K562 (cell line): ENCODE measurements at regions not wholly inside any gene's neighbourhood (a gene's known extent, or its start where the extent isn't known, plus 50 kb on each side); places are given as distances from the start of the nearest gene placed in this dataset.

Experiments
- ATF7 ChIP-seq: fragments of 450-650 bp; IDR thresholded peaks from 2 replicates; pipeline ENCODE4 v1.7.1; 2014; ENCODE audit warnings: mild to moderate bottlenecking, moderate library complexity
- CGGBP1 ChIP-seq: fragments of 250-450 bp; sonication (Bioruptor Pico); IDR thresholded peaks from 2 replicates; pipeline ENCODE4 v1.9.0; 2021; ENCODE audit warnings: mild to moderate bottlenecking
- CTBP1 ChIP-seq: fragments of 450-650 bp; IDR thresholded peaks from 2 replicates; pipeline ENCODE4 v1.6.1; 2016; ENCODE audit warnings: borderline replicate concordance
- E2F4 ChIP-seq: sonication (generic); formaldehyde crosslinking; IDR thresholded peaks from 2 replicates; pipeline ENCODE4 v1.8.0; 2022; ENCODE audit warnings: mild to moderate bottlenecking, low read depth, missing genetic modification reagents
- E2F6 ChIP-seq, 2 experiments: IDR thresholded peaks; 2 replicates each; pipeline ENCODE4 v1.6.1; 2011; ENCODE audit warnings: borderline replicate concordance in 1 of 2, control low read depth in 1 of 2, low read depth in 1 of 2, low read length in 1 of 2, mild to moderate bottlenecking in 1 of 2, mixed read lengths in 1 of 2, moderate library complexity in 1 of 2; ENCODE audit not compliant: insufficient read depth in 1 of 2, insufficient read length in 1 of 2, poor library complexity in 1 of 2, severe bottlenecking in 1 of 2; ENCODE audit errors: extremely low read depth in 1 of 2
- EP300 ChIP-seq: IDR thresholded peaks from 2 replicates; pipeline ENCODE4 v1.6.1; 2012; ENCODE audit warnings: low read length, improper control_type of control experiment
- ETV1 ChIP-seq: fragments of 450-650 bp; conservative IDR thresholded peaks from 2 replicates; pipeline ENCODE4 v1.6.1; 2016; ENCODE audit warnings: missing genetic modification characterization, control low read depth, low read depth, missing compliant biosample characterization
- KDM4B ChIP-seq, 2 experiments: fragments of 450-650 bp in 1 of 2; sonication (generic) in 1 of 2; IDR thresholded peaks; 2 replicates each; pipeline ENCODE4 v1.6.1; 2016 to 2017; ENCODE audit warnings: borderline replicate concordance in 2 of 2, antibody characterized with exemption in 1 of 2, low read depth in 1 of 2, mild to moderate bottlenecking in 1 of 2
- NFE2 ChIP-seq: IDR thresholded peaks from 2 replicates; pipeline ENCODE4 v1.6.1; 2014; ENCODE audit warnings: antibody characterized with exemption, low read depth
- NFRKB ChIP-seq: fragments of 450-650 bp; IDR thresholded peaks from 2 replicates; pipeline ENCODE4 v1.6.1; 2016; ENCODE audit warnings: low read depth
- RAD51 ChIP-seq: fragments of 450-650 bp; IDR thresholded peaks from 2 replicates; pipeline ENCODE4 v1.7.1; 2016; ENCODE audit warnings: low read depth, mild to moderate bottlenecking, borderline replicate concordance
- RBM15 ChIP-seq: fragments of 200-400 bp; formaldehyde crosslinking; IDR thresholded peaks from 2 replicates; pipeline ENCODE4 v1.6.1; 2018; ENCODE audit warnings: mild to moderate bottlenecking, low read length, moderate library complexity; ENCODE audit not compliant: insufficient read depth
- SIX5 ChIP-seq, 2 experiments: IDR thresholded peaks; 2 replicates each; pipeline ENCODE4 v1.6.1; 2011; ENCODE audit warnings: low read length in 2 of 2, borderline replicate concordance in 1 of 2, low read depth in 1 of 2, mild to moderate bottlenecking in 1 of 2, moderate library complexity in 1 of 2; ENCODE audit not compliant: insufficient read depth in 1 of 2
- SMARCA5 ChIP-seq: fragments of 450-650 bp; IDR thresholded peaks from 2 replicates; pipeline ENCODE4 v1.6.1; 2016
- SOX6 ChIP-seq: fragments of 450-650 bp; IDR thresholded peaks from 2 replicates; pipeline ENCODE4 v1.6.1; 2014; ENCODE audit warnings: mild to moderate bottlenecking
- THRA ChIP-seq: fragments of 450-650 bp; IDR thresholded peaks from 2 replicates; pipeline ENCODE4 v1.6.1; 2017; ENCODE audit warnings: mild to moderate bottlenecking, moderate library complexity
- ZBTB43 ChIP-seq: sonication (generic); formaldehyde crosslinking; IDR thresholded peaks from 2 replicates; pipeline ENCODE4 v1.8.0; 2023; ENCODE audit warnings: mild to moderate bottlenecking, missing genetic modification reagents
- ZFP30 ChIP-seq: fragments of 250-450 bp; sonication (Bioruptor Pico); IDR thresholded peaks from 2 replicates; pipeline ENCODE4 v1.8.0; 2022; ENCODE audit warnings: moderate library complexity, mild to moderate bottlenecking, inconsistent platforms, borderline replicate concordance
- ZNF280A ChIP-seq: fragments of 450-650 bp; IDR thresholded peaks from 2 replicates; pipeline ENCODE4 v1.6.1; 2018; ENCODE audit warnings: mild to moderate bottlenecking, low read depth; ENCODE audit not compliant: partially characterized antibody
- ZNF311 ChIP-seq: fragments of 250-450 bp; sonication (Bioruptor Pico); IDR thresholded peaks from 2 replicates; pipeline ENCODE4 v1.4.0; 2020; ENCODE audit warnings: mild to moderate bottlenecking, moderate library complexity
- ZNF444 ChIP-seq: fragments of 250-450 bp; sonication (Bioruptor Pico); IDR thresholded peaks from 2 replicates; pipeline ENCODE4 v1.4.0; 2020; ENCODE audit warnings: mild to moderate bottlenecking, moderate library complexity
- ZNF507 ChIP-seq: conservative IDR thresholded peaks from 2 replicates; pipeline ENCODE4 v1.6.1; 2017; ENCODE audit warnings: missing genetic modification characterization, missing compliant biosample characterization
- ZNF561 ChIP-seq: fragments of 450-650 bp; formaldehyde crosslinking; conservative IDR thresholded peaks from 2 replicates; pipeline ENCODE4 v1.4.0; 2020; ENCODE audit warnings: mild to moderate bottlenecking, moderate library complexity
- ZNF699 ChIP-seq: fragments of 250-450 bp; sonication (Bioruptor Pico); IDR thresholded peaks from 2 replicates; pipeline ENCODE4 v1.8.0; 2021; ENCODE audit warnings: mild to moderate bottlenecking, moderate library complexity; ENCODE audit not compliant: insufficient replicate concordance

GRCh38 chr1:65538664-65539063 lies 118.2 kb downstream of the LEPR start (continued):
- TF ChIP-seq ATF7 (no peak), CGGBP1 (CRISPR knock-in tag) (no peak), NFRKB (peak; percentile 71), NFE2 (no peak), ZFP30 (CRISPR knock-in tag) (no peak), ZNF280A (no peak), SOX6 (peak; percentile 82), ZNF507 (no peak; the same call in 1 of the 2 replicates), E2F4 (CRISPR knock-in tag) (no peak), RBM15 (no peak), SIX5 (IDR thresholded peaks at IDR 0.05; ENCODE audit: borderline replicate concordance in 1 of 2, insufficient read depth in 1 of 2, low read depth in 1 of 2, low read length in 2 of 2) (no peak), ZBTB43 (CRISPR knock-in tag) (no peak), ZNF444 (CRISPR knock-in tag) (no peak), EP300 (peak; percentile 89), ZNF561 (no peak), ETV1 (no peak), THRA (no peak), KDM4B (IDR thresholded peaks at IDR 0.05; ENCODE audit: borderline replicate concordance in 2 of 2, low read depth in 1 of 2) (no peak), RAD51 (no peak), E2F6 (IDR thresholded peaks at IDR 0.05; ENCODE audit: borderline replicate concordance in 1 of 2, extremely low read depth in 1 of 2, insufficient read depth in 1 of 2, insufficient read length in 1 of 2, low read depth in 1 of 2, low read length in 1 of 2, poor library complexity in 1 of 2, severe bottlenecking in 1 of 2) (no peak), ZNF699 (CRISPR knock-in tag) (no peak), ZNF311 (CRISPR knock-in tag) (no peak), SMARCA5 (no peak), CTBP1 (no peak)
